Inflammatory macrophage (primary cell): ENCODE measurements at regions not wholly inside any gene's neighbourhood (a gene's known extent, or its start where the extent isn't known, plus 50 kb on each side); places are given as distances from the start of the nearest gene placed in this dataset.

ENCODE experiments used
- DNase-seq, 2 donors: peaks; one replicate each; pipeline ENCODE4 v3.0.0-alpha.2; 2020 to 2022

GRCh38 chr11:131307506-131307905, 62.9 kb upstream of the NTM start:
- no peak for DNase-seq

GRCh38 chr11:131309776-131310175, 60.6 kb upstream of the NTM start:
- no peak for DNase-seq

- no peak for DNase-seq
Measured at GRCh38 chr11:131311776-131312514, 58.5 kb upstream of the NTM start.
